Endothelial cell of umbilical vein (primary cell): ENCODE measurements at regions not wholly inside any gene's neighbourhood (a gene's known extent, or its start where the extent isn't known, plus 50 kb on each side); places are given as distances from the start of the nearest gene placed in this dataset.

Source experiments
- BruUV-seq: library from RNA; stranded (reverse); fragments of 400-500 nt; replicated peaks from 2 replicates; lab custom pipeline; 2021; lab: Mats Ljungman, UMichigan
- CTCF ChIA-PET: fragments of 300-600, 350-600 bp; sonication (Branson Sonifier 250); formaldehyde crosslinking; loops from one replicate; lab custom pipeline; 2021; ENCODE audit warnings: antibody characterized with exemption, inconsistent platforms; lab: Charles Lee
- POLR2A ChIA-PET: fragments of 300-600, 350-600 bp; sonication (Branson Sonifier 250); formaldehyde crosslinking; loops from one replicate; lab custom pipeline; 2021; ENCODE audit warnings: antibody characterized with exemption, inconsistent platforms; lab: Charles Lee
- DNase-seq: peaks from one replicate; pipeline ENCODE4 v3.0.0-alpha.2; 2011; ENCODE audit warnings: low read depth, low spot score
- FAIRE-seq: peaks from 2 replicates; lab custom pipeline; 2011; peaks lifted over from hg19 to GRCh38; lab: Jason Lieb, UNC
- H2AFZ ChIP-seq: 2 replicates; pipeline ENCODE4 v1.6.0; 2012; ENCODE audit warnings: low read depth, low read length, control low read depth, inconsistent platforms
- H3K27ac ChIP-seq: 2 replicates; pipeline ENCODE4 v1.5.1; 2011; ENCODE audit warnings: low read depth, mild to moderate bottlenecking, control low read depth, low read length, moderate library complexity; ENCODE audit not compliant: insufficient read depth
- H3K27me3 ChIP-seq, 2 experiments: 2 replicates each; pipeline versions ENCODE4 v1.6.0 to v1.6.1; 2011; ENCODE audit warnings: low read length in 2 of 2, mixed read lengths in 1 of 2; ENCODE audit not compliant: control insufficient read depth in 2 of 2, insufficient read depth in 2 of 2
- H3K36me3 ChIP-seq, 2 experiments: 2 replicates in 1 of 2; 3 replicates in 1 of 2; pipeline ENCODE4 v1.5.1; 2011; ENCODE audit warnings: low read length in 2 of 2, mild to moderate bottlenecking in 1 of 2, moderate library complexity in 1 of 2; ENCODE audit not compliant: control insufficient read depth in 2 of 2, insufficient read depth in 2 of 2; ENCODE audit errors: extremely low read depth in 1 of 2
- H3K4me1 ChIP-seq: 3 replicates; pipeline ENCODE4 v1.5.1; 2011; ENCODE audit warnings: mild to moderate bottlenecking, low read length; ENCODE audit not compliant: control insufficient read depth, insufficient read depth; ENCODE audit errors: extremely low read depth
- H3K4me2 ChIP-seq: 2 replicates; pipeline ENCODE4 v1.6.1; 2011; ENCODE audit warnings: low read length, control low read depth, mixed read lengths; ENCODE audit not compliant: insufficient read depth
- H3K4me3 ChIP-seq, 3 experiments: fragments of 200-600 bp in 1 of 3; sonication (generic), shearing (Covaris generic) in 1 of 3; replicated peaks in 1 of 3; 2 replicates each; pipeline ENCODE4 v1.5.1; 2011 to 2016; ENCODE audit warnings: control low read depth in 3 of 3, low read length in 3 of 3, mild to moderate bottlenecking in 2 of 3, inconsistent platforms in 1 of 3, low read depth in 1 of 3, moderate library complexity in 1 of 3; ENCODE audit not compliant: insufficient read depth in 1 of 3
- H3K79me2 ChIP-seq: 2 replicates; pipeline ENCODE4 v1.6.0; 2012; ENCODE audit warnings: low read length, inconsistent platforms; ENCODE audit not compliant: control insufficient read depth, insufficient read depth
- H3K9ac ChIP-seq: replicated peaks from 2 replicates; pipeline ENCODE3; 2011; ENCODE audit warnings: low read length, control low read depth; ENCODE audit not compliant: insufficient read depth; ENCODE audit errors: extremely low read depth
- H3K9me1 ChIP-seq: replicated peaks from 3 replicates; pipeline ENCODE4 v1.6.0; 2011; ENCODE audit warnings: mild to moderate bottlenecking, low read length; ENCODE audit not compliant: control insufficient read depth, insufficient read depth; ENCODE audit errors: extremely low read depth
- H3K9me3 ChIP-seq: replicated peaks from 2 replicates; pipeline ENCODE4 v1.5.1; 2012; ENCODE audit warnings: low read length, inconsistent platforms; ENCODE audit not compliant: control insufficient read depth, insufficient read depth
- H4K20me1 ChIP-seq: replicated peaks from 2 replicates; pipeline ENCODE3; 2011; ENCODE audit warnings: mild to moderate bottlenecking, low read length; ENCODE audit not compliant: control insufficient read depth, insufficient read depth; ENCODE audit errors: extremely low read depth
- CTCF ChIP-seq, 2 donors: IDR thresholded peaks; 1 replicate in 1 of 2; 2 replicates in 1 of 2; pipeline ENCODE4 v1.5.1; 2011; ENCODE audit warnings: low read length in 2 of 2, mild to moderate bottlenecking in 2 of 2, moderate library complexity in 2 of 2, control low read depth in 1 of 2, inconsistent platforms in 1 of 2, low read depth in 1 of 2; ENCODE audit not compliant: insufficient read depth in 1 of 2; ENCODE audit errors: extremely low read depth in 1 of 2
- EZH2 ChIP-seq: IDR thresholded peaks from 2 replicates; pipeline ENCODE4 v1.6.1; 2012; ENCODE audit warnings: borderline replicate concordance, low read depth, mild to moderate bottlenecking, moderate library complexity, low read length, inconsistent platforms; ENCODE audit not compliant: severe bottlenecking
- FOS ChIP-seq: IDR thresholded peaks from 2 replicates; pipeline ENCODE4 v1.6.1; 2011; ENCODE audit warnings: mild to moderate bottlenecking, low read length, moderate library complexity, borderline replicate concordance; ENCODE audit not compliant: insufficient read depth
- GATA2 ChIP-seq: IDR thresholded peaks from 2 replicates; pipeline ENCODE4 v1.7.0; 2011; ENCODE audit warnings: low read depth, mild to moderate bottlenecking, moderate library complexity, mixed read lengths, low read length; ENCODE audit not compliant: insufficient read length, insufficient read depth
- JUN ChIP-seq: IDR thresholded peaks from 2 replicates; pipeline ENCODE4 v1.6.1; 2011; ENCODE audit warnings: borderline replicate concordance, low read depth; ENCODE audit not compliant: insufficient read length, insufficient read depth
- MAX ChIP-seq: IDR thresholded peaks from 2 replicates; pipeline ENCODE4 v1.6.1; 2011; ENCODE audit not compliant: insufficient read depth, insufficient read length
- MYC ChIP-seq: IDR thresholded peaks from one replicate; pipeline ENCODE4 v1.6.1; 2011; ENCODE audit warnings: mild to moderate bottlenecking, low read depth, low read length
- POLR2A ChIP-seq: IDR thresholded peaks from 2 replicates; pipeline ENCODE4 v1.6.1; 2012; ENCODE audit warnings: low read depth, mild to moderate bottlenecking, control low read depth, low read length
- POLR2AphosphoS5 ChIP-seq: IDR thresholded peaks from 2 replicates; pipeline ENCODE4 v1.6.1; 2012; ENCODE audit warnings: low read depth, mild to moderate bottlenecking, control low read depth, low read length, moderate library complexity; ENCODE audit not compliant: insufficient read depth
- dilution Hi-C: fragments of 300-500 bp; cut with MboI; formaldehyde crosslinking; loops from one replicate; pipeline ENCODE4 v1.15.0; 2019; ENCODE audit warnings: low sequenced_read_pairs; ENCODE audit not compliant: extremely low pct_ligation_motif_present
- intact Hi-C: fragments of 100-400 bp; cut with micrococcal nuclease; formaldehyde crosslinking; loops from one replicate; pipeline ENCODE4 v1.10.0; 2022

DNA sequence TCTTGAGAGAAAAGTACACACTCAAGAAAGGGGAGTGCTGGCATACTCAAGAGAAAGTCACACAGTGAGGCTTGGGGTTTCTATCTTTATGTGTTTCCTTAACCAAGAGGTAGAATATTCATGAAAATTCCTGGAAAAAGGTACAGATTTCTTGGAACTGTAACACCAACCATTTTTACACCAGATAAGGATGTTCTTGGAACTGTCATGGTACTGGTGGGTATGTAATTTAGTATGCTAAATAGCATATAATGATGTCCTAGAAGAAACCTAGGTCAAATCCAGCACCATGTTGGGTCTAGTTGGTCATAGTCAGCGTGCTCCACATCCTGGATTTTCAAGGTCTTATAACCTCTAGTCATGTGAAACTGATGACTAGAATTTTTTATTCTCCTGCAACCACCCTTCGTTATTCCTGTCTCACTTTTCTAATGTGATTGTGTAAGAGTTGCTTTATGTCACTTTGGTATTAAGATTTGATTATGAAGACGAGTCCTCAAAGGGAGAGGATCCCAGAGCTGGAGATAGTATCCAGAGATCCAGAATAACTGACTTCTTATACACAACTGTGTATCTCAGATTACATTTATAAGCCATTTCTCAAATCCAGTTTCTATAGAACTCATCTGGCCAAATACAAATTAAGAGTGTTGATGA lies 510.1 kb downstream of the TMTC2 start:
- no peak overlapping the region for H3K4me2 ChIP-seq
- FAIRE-seq (no peak), DNase-seq (no peak)
- ChIA-PET POLR2A (no interaction called here), CTCF (no interaction called here)
- no peak overlapping the region for H3K27ac ChIP-seq
- intact Hi-C loops, result no loop called here
- no peaks in the 10 kb centered on the region for H4K20me1 ChIP-seq
- dilution Hi-C loops, result no loop called here
- H3K4me1 ChIP-seq, result no peaks in the 10 kb centered on the region
- H3K27me3 ChIP-seq, result no peaks in the 10 kb centered on the region
- TF ChIP-seq FOS (no peak), EZH2 (no peak), POLR2A (no peak), GATA2 (no peak), MAX (no peak), CTCF (IDR thresholded peaks at IDR 0.05; ENCODE audit: extremely low read depth in 1 of 2, insufficient read depth in 1 of 2, low read depth in 1 of 2, low read length in 2 of 2) (no peak), POLR2AphosphoS5 (no peak), JUN (no peak), MYC (no peak)
- H3K9me3 ChIP-seq, result no peaks in the 10 kb centered on the region
- no peaks in the 10 kb centered on the region for H3K36me3 ChIP-seq
- no peak overlapping the region for H3K4me3 ChIP-seq
- no peak overlapping the region for H3K9ac ChIP-seq
- BruUV-seq, result no TSS peak
- H3K79me2 ChIP-seq, result no peaks in the 10 kb centered on the region
- H3K9me1 ChIP-seq, result no peaks in the 10 kb centered on the region
- no peak overlapping the region for H2AFZ ChIP-seq
